Activated T-helper 2 cell treated with anti-CD3 and anti-CD28 coated beads, Interferon-gamma antibody, Interleukin-2, Interleukin-4, amounts not matched to agents 10 μg/mL and 5 μg/mL and 100 μg/mL, durations not matched to agents 14 hours and 24 hours and 36 hours (primary cell): ENCODE measurements at regions not wholly inside any gene's neighbourhood (a gene's known extent, or its start where the extent isn't known, plus 50 kb on each side); places are given as distances from the start of the nearest gene placed in this dataset.

Experiments
- DNase-seq: peaks from one replicate; pipeline ENCODE4 v3.0.0; 2021; ENCODE audit warnings: low spot score
- H3K27ac Mint-ChIP-seq: one replicate; pipeline ENCODE4 v1.8.0; 2021; ENCODE audit warnings: mixed read lengths
- H3K27me3 Mint-ChIP-seq: one replicate; pipeline ENCODE4 v1.8.0; 2021; ENCODE audit warnings: low read depth, mixed read lengths
- H3K36me3 Mint-ChIP-seq: one replicate; pipeline ENCODE4 v1.8.0; 2021; ENCODE audit warnings: low read depth, mixed read lengths
- H3K4me1 Mint-ChIP-seq: one replicate; pipeline ENCODE4 v1.8.0; 2021; ENCODE audit warnings: low read depth, mixed read lengths
- H3K4me3 Mint-ChIP-seq: one replicate; pipeline ENCODE4 v1.8.0; 2021; ENCODE audit warnings: low read depth, mild to moderate bottlenecking, moderate library complexity, mixed read lengths
- H3K9me3 Mint-ChIP-seq: one replicate; pipeline ENCODE4 v1.8.0; 2021; ENCODE audit warnings: mixed read lengths
- intact Hi-C: fragments of 100-400 bp; cut with micrococcal nuclease; formaldehyde crosslinking; loops from one replicate; pipeline ENCODE4 v1.15.1; 2023

DNA sequence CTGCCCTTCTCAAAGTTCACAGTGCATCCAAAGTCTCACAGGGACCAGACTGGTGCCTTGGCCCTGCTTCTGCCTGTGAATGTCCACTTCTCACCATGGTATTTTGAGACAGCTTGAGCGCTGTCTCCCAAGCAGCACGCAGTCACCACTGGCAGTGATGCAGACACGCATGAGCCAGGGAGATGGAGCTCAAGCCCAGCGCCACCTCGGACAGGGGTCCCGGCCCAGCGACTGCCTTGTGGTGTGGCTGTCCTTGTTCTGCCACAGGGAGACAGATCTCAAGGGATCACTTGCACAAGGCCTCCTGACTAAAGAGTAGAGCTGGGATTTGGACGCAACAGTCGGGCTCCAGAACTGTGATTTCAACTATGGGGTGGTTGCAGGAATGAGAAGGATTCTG lies 92.6 kb upstream of the MBL2 start:
- no peak for DNase-seq
- H3K36me3 Mint-ChIP-seq = no peaks in the 10 kb centered on the region
- no peaks in the 10 kb centered on the region for H3K4me1 Mint-ChIP-seq
- intact Hi-C loops = no loop called here
- H3K27ac Mint-ChIP-seq = no peak overlapping the region
- no peaks in the 10 kb centered on the region for H3K27me3 Mint-ChIP-seq
- H3K9me3 Mint-ChIP-seq = peaks cover 21% of the 10 kb centered on the region
- no peak overlapping the region for H3K4me3 Mint-ChIP-seq

DNA sequence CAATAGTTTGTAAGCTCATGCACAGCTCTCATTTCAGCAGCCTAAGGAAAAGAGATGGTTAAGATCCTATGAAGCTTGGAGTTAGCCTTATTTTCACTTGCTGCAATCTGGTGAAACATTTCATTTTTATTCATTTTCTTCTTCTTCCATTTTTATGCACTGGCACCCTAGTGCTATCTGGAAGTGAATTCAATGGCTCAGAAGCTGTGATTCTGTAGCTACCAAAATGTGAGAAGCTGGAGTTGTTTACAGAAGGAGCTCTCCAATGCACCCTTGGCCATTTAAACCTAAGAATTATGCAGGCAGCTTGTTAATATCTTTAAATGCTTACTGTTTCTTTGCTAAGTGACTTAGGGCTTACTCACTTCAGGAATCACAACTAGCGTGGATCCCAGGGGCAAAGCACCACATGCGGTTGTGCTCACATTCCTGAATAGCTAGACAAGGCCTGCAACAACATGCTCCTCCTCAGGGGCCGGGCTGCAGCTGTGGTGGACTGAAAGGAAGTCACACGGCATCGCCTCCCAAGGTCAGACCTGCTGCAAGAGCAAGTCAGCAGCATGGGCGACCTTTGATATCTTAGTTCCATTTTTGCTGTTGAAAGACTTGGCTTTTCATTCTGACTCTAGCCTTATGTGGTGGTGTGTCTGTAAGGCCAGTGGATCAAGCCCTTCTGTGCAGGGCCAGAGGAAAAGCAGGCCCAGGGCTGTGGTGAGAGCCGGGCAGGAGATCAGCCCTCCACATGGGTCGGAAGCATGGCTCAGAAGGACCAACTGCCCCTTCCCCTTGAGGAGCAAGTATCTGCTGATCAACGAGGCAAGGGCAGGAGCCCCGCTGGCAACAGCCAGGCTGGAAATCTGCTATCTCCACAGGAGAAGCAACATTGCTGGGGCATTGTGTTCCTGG lies 91.9 kb upstream of the MBL2 start:
- Mint-ChIP-seq H3K4me1 (no peaks in the 10 kb centered on the region), H3K9me3 (peaks cover 18% of the 10 kb centered on the region), H3K27me3 (no peaks in the 10 kb centered on the region), H3K36me3 (no peaks in the 10 kb centered on the region), H3K4me3 (no peak overlapping the region), H3K27ac (no peak overlapping the region)
- DNase-seq = no peak
- intact Hi-C loops = no loop called here

DNA sequence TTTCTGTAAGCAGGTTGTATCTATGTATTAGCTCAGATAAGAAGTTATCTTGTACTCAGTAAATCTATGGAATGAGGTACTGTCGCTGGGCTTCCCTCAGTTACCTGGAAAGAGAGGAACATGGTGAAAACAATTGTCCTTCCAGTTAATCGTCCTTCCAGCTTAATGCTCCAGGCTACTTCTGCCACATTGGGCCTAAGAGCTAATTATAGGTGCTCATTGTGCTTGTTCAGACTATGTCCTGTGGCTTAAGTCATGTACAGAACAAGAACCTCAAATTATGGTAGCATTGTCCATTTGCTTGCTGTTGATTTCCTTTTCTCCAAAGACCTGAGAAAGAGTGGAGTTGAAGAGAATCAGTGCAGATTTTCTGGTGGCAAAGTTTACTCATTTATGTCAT lies 86.1 kb upstream of the MBL2 start:
- no peak overlapping the region for H3K27ac Mint-ChIP-seq
- H3K4me3 Mint-ChIP-seq = no peak overlapping the region
- H3K9me3 Mint-ChIP-seq = no peaks in the 10 kb centered on the region
- no peak for DNase-seq
- intact Hi-C loops = no loop called here
- no peaks in the 10 kb centered on the region for H3K27me3 Mint-ChIP-seq
- H3K36me3 Mint-ChIP-seq = no peaks in the 10 kb centered on the region
- H3K4me1 Mint-ChIP-seq = no peaks in the 10 kb centered on the region

DNA sequence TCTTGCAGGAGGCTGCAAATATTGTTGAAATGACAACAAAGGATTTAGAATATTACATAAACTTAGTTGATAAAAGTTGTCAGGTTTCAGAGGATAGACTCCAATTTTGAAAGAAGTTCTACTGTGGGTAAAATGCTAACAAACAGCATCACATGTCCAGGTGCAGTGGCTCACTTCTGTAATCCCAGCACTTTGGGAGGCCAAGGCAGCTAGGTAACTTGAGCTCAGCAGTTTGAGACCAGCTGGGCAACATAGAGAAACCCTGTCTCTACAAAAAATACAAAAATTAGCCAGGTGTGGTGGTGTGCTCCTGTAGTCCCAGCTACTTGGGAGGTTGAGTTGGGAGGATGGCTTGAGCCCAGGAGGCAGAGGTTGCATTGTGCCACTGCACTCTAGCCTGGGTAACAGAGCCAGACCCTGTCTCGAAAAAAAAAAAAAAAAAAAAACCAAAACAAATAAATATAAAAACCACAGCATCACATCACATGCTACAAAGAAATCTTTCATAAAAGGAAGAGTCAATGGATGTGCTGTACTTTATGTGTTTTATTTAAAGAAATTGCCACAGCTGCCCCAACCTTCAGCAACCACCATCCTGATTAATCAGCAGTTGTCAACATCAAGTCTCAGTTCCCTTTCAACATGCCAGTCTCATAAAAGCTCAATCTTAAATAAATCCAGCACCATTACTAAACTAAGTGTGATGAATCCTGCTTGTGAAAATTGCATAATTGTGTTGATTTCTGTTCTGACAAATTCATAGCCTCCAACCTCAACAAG lies 83.2 kb upstream of the MBL2 start:
- Mint-ChIP-seq H3K36me3 (no peaks in the 10 kb centered on the region), H3K27me3 (no peaks in the 10 kb centered on the region), H3K4me3 (no peak overlapping the region), H3K27ac (no peak overlapping the region), H3K9me3 (no peaks in the 10 kb centered on the region), H3K4me1 (no peaks in the 10 kb centered on the region)
- no peak for DNase-seq
- intact Hi-C loops = no loop called here

DNA sequence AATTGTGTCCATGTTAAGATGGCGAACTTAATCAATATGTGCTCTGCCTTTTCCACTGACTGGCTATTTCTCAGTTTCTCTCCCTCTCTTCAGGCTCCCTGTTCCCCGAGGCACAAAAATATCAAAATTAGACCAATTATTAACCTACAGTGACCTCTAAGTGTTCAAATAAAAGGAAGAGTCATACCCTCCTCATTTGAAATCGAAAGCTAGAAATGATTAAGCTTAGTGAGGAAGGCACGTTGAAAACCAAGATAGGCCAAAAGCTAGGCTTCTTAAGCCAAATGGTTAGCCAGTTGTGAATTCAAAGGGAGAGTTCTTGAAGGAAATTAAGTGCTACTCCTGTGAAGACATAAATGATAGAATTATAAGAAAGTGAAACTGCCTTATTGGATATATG lies 81.1 kb upstream of the MBL2 start:
- Mint-ChIP-seq H3K27ac (no peak overlapping the region), H3K27me3 (no peaks in the 10 kb centered on the region), H3K4me3 (no peak overlapping the region), H3K36me3 (no peaks in the 10 kb centered on the region), H3K4me1 (no peaks in the 10 kb centered on the region), H3K9me3 (peaks cover 8% of the 10 kb centered on the region)
- no peak for DNase-seq
- intact Hi-C loops = no loop called here

DNA sequence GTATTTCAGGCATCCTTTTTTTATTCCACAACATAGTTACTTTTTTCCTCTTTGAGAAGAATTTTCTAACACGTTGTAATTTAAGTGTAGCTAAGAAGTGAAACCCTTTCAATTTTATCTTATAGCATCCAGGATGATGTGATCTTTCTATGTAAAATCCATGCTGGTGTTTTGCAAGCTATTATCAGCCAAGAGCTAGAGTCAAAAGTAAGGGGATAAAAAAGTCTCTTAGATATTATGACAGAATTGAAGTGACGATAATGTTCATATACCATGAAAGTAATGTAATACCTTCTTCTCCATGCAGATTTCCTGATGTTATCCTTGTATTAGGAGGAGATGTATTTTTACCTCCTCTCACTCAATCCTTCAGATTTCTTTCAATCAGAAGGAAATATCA lies 64.2 kb upstream of the MBL2 start:
- Mint-ChIP-seq H3K4me3 (no peak overlapping the region), H3K4me1 (no peaks in the 10 kb centered on the region), H3K36me3 (no peaks in the 10 kb centered on the region), H3K27me3 (no peaks in the 10 kb centered on the region), H3K27ac (no peak overlapping the region), H3K9me3 (peaks cover 22% of the 10 kb centered on the region)
- DNase-seq = no peak
- intact Hi-C loops = no loop called here
